ENCODE measurements at regions not wholly inside any gene's neighbourhood (a gene's known extent, or its start where the extent isn't known, plus 50 kb on each side); places are given as distances from the start of the nearest gene placed in this dataset.

- Histone ChIP-seq H3K27ac (replicated peaks in 1 of 4) (no peak overlapping the region), H3K4me1 (no peaks in the 10 kb centered on the region), H3K36me3 (no peaks in the 10 kb centered on the region), H3K9me3 (no peaks in the 10 kb centered on the region), H3K27me3 (peaks cover 0 to 4% (median 0%) of the 10 kb centered on the region in 4 donors), H3K4me3 (no peak overlapping the region)
- DNase-seq (ENCODE audit: extremely low spot score) = no peak
- TF ChIP-seq POLR2AphosphoS5 (IDR thresholded peaks at IDR 0.05) = no peak
- no peak for TF ChIP-seq POLR2A (IDR thresholded peaks at IDR 0.05; ENCODE audit: low read depth)
- TF ChIP-seq CTCF (IDR thresholded peaks at IDR 0.05) = no peak
- TF ChIP-seq EP300 (IDR thresholded peaks at IDR 0.05) = no peak
- WGBS = 100% methylated on average over 1 of the region's 1 CpG
- intact Hi-C loops (cut with DNase I) = no loop called here
These were observed 112.8 kb upstream of the NCK2 start for GRCh38 chr2:105631922-105632321.

- Histone ChIP-seq H3K27me3 (peaks cover 0 to 4% (median 0%) of the 10 kb centered on the region in 4 donors), H3K36me3 (no peaks in the 10 kb centered on the region), H3K4me1 (no peaks in the 10 kb centered on the region), H3K4me3 (no peak overlapping the region), H3K9me3 (no peaks in the 10 kb centered on the region), H3K27ac (replicated peaks in 1 of 4) (no peak overlapping the region)
- 88% methylated on average over 9 of the region's 9 CpGs for WGBS
- intact Hi-C loops (cut with DNase I) = no loop called here
- DNase-seq (ENCODE audit: extremely low spot score) = no peak
- TF ChIP-seq POLR2A (IDR thresholded peaks at IDR 0.05; ENCODE audit: low read depth) (no peak), EP300 (IDR thresholded peaks at IDR 0.05) (no peak), POLR2AphosphoS5 (IDR thresholded peaks at IDR 0.05) (no peak), CTCF (IDR thresholded peaks at IDR 0.05) (no peak)
These were observed 113.7 kb upstream of the NCK2 start for GRCh38 chr2:105631011-105631410.

GRCh38 chr2:105629634-105630033, 115.1 kb upstream of the NCK2 start:
- Histone ChIP-seq H3K4me1 (no peaks in the 10 kb centered on the region), H3K9me3 (no peaks in the 10 kb centered on the region), H3K36me3 (no peaks in the 10 kb centered on the region), H3K27me3 (peaks cover 0 to 4% (median 0%) of the 10 kb centered on the region in 4 donors), H3K4me3 (no peak overlapping the region), H3K27ac (replicated peaks in 1 of 4) (no peak overlapping the region)
- WGBS = 95% methylated on average over 1 of the region's 1 CpG
- DNase-seq (ENCODE audit: extremely low spot score) = no peak
- no peak for TF ChIP-seq CTCF (IDR thresholded peaks at IDR 0.05)
- no peak for TF ChIP-seq EP300 (IDR thresholded peaks at IDR 0.05)
- TF ChIP-seq POLR2A (IDR thresholded peaks at IDR 0.05; ENCODE audit: low read depth) = no peak
- TF ChIP-seq POLR2AphosphoS5 (IDR thresholded peaks at IDR 0.05) = no peak
- intact Hi-C loops (cut with DNase I) = no loop called here

GRCh38 chr2:105627534-105627933, 117.2 kb upstream of the NCK2 start:
- no peaks in the 10 kb centered on the region for H3K9me3 ChIP-seq
- no peak overlapping the region for H3K4me3 ChIP-seq
- TF ChIP-seq EP300 (IDR thresholded peaks at IDR 0.05) (no peak), POLR2AphosphoS5 (IDR thresholded peaks at IDR 0.05) (no peak), POLR2A (IDR thresholded peaks at IDR 0.05; ENCODE audit: low read depth) (no peak), CTCF (IDR thresholded peaks at IDR 0.05) (no peak)
- H3K36me3 ChIP-seq = no peaks in the 10 kb centered on the region
- DNase-seq (ENCODE audit: extremely low spot score) = no peak
- H3K27ac ChIP-seq (replicated peaks in 1 of 4) = no peak overlapping the region
- H3K27me3 ChIP-seq = peaks cover 0 to 4% (median 0%) of the 10 kb centered on the region in 4 donors
- intact Hi-C loops (cut with DNase I) = no loop called here
- WGBS = 27% methylated on average over 3 of the region's 3 CpGs
- H3K4me1 ChIP-seq = no peaks in the 10 kb centered on the region

- H3K27ac ChIP-seq (replicated peaks in 1 of 4) = peak overlapping the region in 1 of 4 donors; percentile 23
- 67% methylated on average over 3 of the region's 3 CpGs for WGBS
- peaks cover 0 to 4% (median 0%) of the 10 kb centered on the region in 4 donors for H3K27me3 ChIP-seq
- DNase-seq (ENCODE audit: extremely low spot score) = no peak
- H3K4me3 ChIP-seq = no peak overlapping the region
- no peaks in the 10 kb centered on the region for H3K9me3 ChIP-seq
- H3K4me1 ChIP-seq = no peaks in the 10 kb centered on the region
- H3K36me3 ChIP-seq = no peaks in the 10 kb centered on the region
- no peak for TF ChIP-seq POLR2A (IDR thresholded peaks at IDR 0.05; ENCODE audit: low read depth)
- intact Hi-C loops (cut with DNase I) = no loop called here
These were observed 117.8 kb upstream of the NCK2 start for GRCh38 chr2:105626966-105627340.

Data from esophagus muscularis mucosa (tissue), 4 donors.